Neural cell (in vitro differentiated cells): ENCODE measurements at regions not wholly inside any gene's neighbourhood (a gene's known extent, or its start where the extent isn't known, plus 50 kb on each side); places are given as distances from the start of the nearest gene placed in this dataset.

ENCODE experiments used
- H2AFZ ChIP-seq: fragments of 200-600, 300-800 bp; sonication (generic), shearing (Covaris generic); 2 replicates; pipeline ENCODE4 v1.6.0; 2014; ENCODE audit warnings: low read depth, mild to moderate bottlenecking, antibody characterized with exemption, low read length, moderate library complexity
- H3F3A ChIP-seq: fragments of 200-600 bp; shearing (Covaris generic); 2 replicates; pipeline ENCODE4 v1.6.1; 2016; ENCODE audit warnings: mild to moderate bottlenecking, moderate library complexity, mixed read lengths, antibody characterized with exemption, low read length; ENCODE audit not compliant: insufficient read depth, poor library complexity, severe bottlenecking
- H3K27ac ChIP-seq: fragments of 200-600, 300-800 bp; sonication (generic), shearing (Covaris generic); 2 replicates; pipeline ENCODE4 v1.5.1; 2014; ENCODE audit warnings: mild to moderate bottlenecking, low read length, moderate library complexity
- H3K27me3 ChIP-seq: fragments of 300-800, 200-600 bp; sonication (generic), shearing (Covaris generic); 2 replicates; pipeline ENCODE4 v1.6.0; 2014; ENCODE audit warnings: mild to moderate bottlenecking, low read depth, low read length, moderate library complexity; ENCODE audit not compliant: insufficient read depth
- H3K36me3 ChIP-seq: fragments of 300-800, 200-600 bp; sonication (generic), shearing (Covaris generic); 2 replicates; pipeline ENCODE4 v1.5.1; 2014; ENCODE audit warnings: mild to moderate bottlenecking, antibody characterized with exemption, low read length, moderate library complexity; ENCODE audit not compliant: insufficient read depth
- H3K4me2 ChIP-seq: fragments of 300-800, 200-600 bp; sonication (generic), shearing (Covaris generic); 2 replicates; pipeline ENCODE4 v1.6.0; 2014; ENCODE audit warnings: mild to moderate bottlenecking, low read length
- H3K4me3 ChIP-seq: fragments of 300-800, 200-600 bp; sonication (generic), shearing (Covaris generic); 2 replicates; pipeline ENCODE4 v1.5.1; 2014; ENCODE audit warnings: mild to moderate bottlenecking, low read length, moderate library complexity
- H3K79me2 ChIP-seq: fragments of 200-600 bp; shearing (Covaris generic); replicated peaks from 2 replicates; pipeline ENCODE4 v1.6.0; 2014; ENCODE audit warnings: mild to moderate bottlenecking, low read length, moderate library complexity; ENCODE audit not compliant: insufficient read depth
- H3K9ac ChIP-seq: fragments of 300-800, 200-600 bp; sonication (generic), shearing (Covaris generic); 2 replicates; pipeline ENCODE4 v1.6.1; 2016; ENCODE audit warnings: mild to moderate bottlenecking, low read length, mixed read lengths
- H3K9me2 ChIP-seq: fragments of 200-600 bp; shearing (Covaris generic); 2 replicates; pipeline ENCODE4 v1.6.1; 2016; ENCODE audit warnings: mild to moderate bottlenecking, low read length, mixed read lengths; ENCODE audit not compliant: insufficient read depth
- H3K9me3 ChIP-seq: fragments of 200-600, 300-800 bp; sonication (generic), shearing (Covaris generic); 2 replicates; pipeline ENCODE4 v1.6.1; 2016; ENCODE audit warnings: mild to moderate bottlenecking, mixed run types, low read length, moderate library complexity, mixed read lengths
- H4K20me1 ChIP-seq: fragments of 200-600 bp; shearing (Covaris generic); 2 replicates; pipeline ENCODE4 v1.6.1; 2016; ENCODE audit warnings: mild to moderate bottlenecking, mixed run types; ENCODE audit not compliant: insufficient read depth
- CTCF ChIP-seq: fragments of 450-650 bp; IDR thresholded peaks from 2 replicates; pipeline ENCODE4 v1.5.1; 2014; ENCODE audit warnings: antibody characterized with exemption, mild to moderate bottlenecking, moderate library complexity; ENCODE audit not compliant: poor library complexity, severe bottlenecking
- EP300 ChIP-seq: fragments of 450-650 bp; conservative IDR thresholded peaks from 2 replicates; pipeline ENCODE4 v1.6.1; 2014; ENCODE audit warnings: antibody characterized with exemption, mild to moderate bottlenecking, moderate library complexity; ENCODE audit not compliant: poor library complexity, severe bottlenecking
- EZH2 ChIP-seq: fragments of 200-600, 300-800 bp; shearing (Covaris generic), sonication (generic); IDR thresholded peaks from 2 replicates; pipeline ENCODE4 v1.6.1; 2014; ENCODE audit warnings: antibody characterized with exemption, low read length, borderline replicate concordance, mild to moderate bottlenecking; ENCODE audit not compliant: insufficient read depth, poor library complexity, severe bottlenecking
- MXI1 ChIP-seq: fragments of 450-650 bp; conservative IDR thresholded peaks from 2 replicates; pipeline ENCODE4 v1.6.1; 2014; ENCODE audit warnings: antibody characterized with exemption, mild to moderate bottlenecking; ENCODE audit not compliant: poor library complexity, severe bottlenecking
- POLR2AphosphoS5 ChIP-seq: IDR thresholded peaks from 2 replicates; pipeline ENCODE4 v1.6.1; 2012
- RAD21 ChIP-seq: fragments of 450-650 bp; conservative IDR thresholded peaks from 2 replicates; pipeline ENCODE4 v1.6.1; 2014; ENCODE audit warnings: antibody characterized with exemption, mild to moderate bottlenecking, moderate library complexity
- REST ChIP-seq: IDR thresholded peaks from 2 replicates; pipeline ENCODE4 v1.6.1; 2012; ENCODE audit warnings: borderline replicate concordance
- SMC3 ChIP-seq: fragments of 450-650 bp; conservative IDR thresholded peaks from 2 replicates; pipeline ENCODE4 v1.6.1; 2014; ENCODE audit warnings: antibody characterized with exemption, mild to moderate bottlenecking, moderate library complexity; ENCODE audit not compliant: poor library complexity
- TAF1 ChIP-seq: IDR thresholded peaks from 2 replicates; pipeline ENCODE4 v1.6.1; 2012; ENCODE audit warnings: low read depth

DNA sequence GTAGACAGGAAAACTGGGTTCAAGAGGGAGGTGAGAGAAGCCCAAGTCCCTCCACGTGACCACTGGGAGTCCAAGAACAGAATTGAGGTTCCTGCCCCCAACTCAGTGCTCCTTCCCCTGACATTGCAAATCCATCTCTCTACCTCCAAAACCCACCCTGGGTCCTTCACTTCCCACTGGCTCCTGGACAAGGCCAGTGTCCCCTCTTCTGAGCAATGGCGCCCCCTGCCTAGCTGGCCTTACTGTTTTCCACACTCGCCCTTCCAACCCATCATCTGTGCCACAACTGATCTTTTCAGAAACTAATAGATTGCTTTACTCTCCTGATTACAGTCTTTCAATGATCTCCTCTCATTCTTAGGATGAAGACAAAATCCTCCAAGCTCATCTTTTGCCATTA is 200.3 kb downstream of the ANKRD60 start:
- no peaks in the 10 kb centered on the region for H3K9me3 ChIP-seq
- H3K9me2 ChIP-seq = no peaks in the 10 kb centered on the region
- no peaks in the 10 kb centered on the region for H4K20me1 ChIP-seq
- TF ChIP-seq EP300 = no peak
- no peak for TF ChIP-seq MXI1
- no peak for TF ChIP-seq RAD21
- no peak for TF ChIP-seq TAF1
- TF ChIP-seq EZH2 = no peak
- TF ChIP-seq SMC3 = no peak
- no peak for TF ChIP-seq CTCF
- no peaks in the 10 kb centered on the region for H3F3A ChIP-seq
- H3K9ac ChIP-seq = no peak overlapping the region
- H2AFZ ChIP-seq = no peak overlapping the region
- H3K4me2 ChIP-seq = no peak overlapping the region
- no peak overlapping the region for H3K4me3 ChIP-seq
- no peaks in the 10 kb centered on the region for H3K36me3 ChIP-seq
- no peaks in the 10 kb centered on the region for H3K79me2 ChIP-seq
- H3K27me3 ChIP-seq = no peaks in the 10 kb centered on the region
- H3K27ac ChIP-seq = no peak overlapping the region

DNA sequence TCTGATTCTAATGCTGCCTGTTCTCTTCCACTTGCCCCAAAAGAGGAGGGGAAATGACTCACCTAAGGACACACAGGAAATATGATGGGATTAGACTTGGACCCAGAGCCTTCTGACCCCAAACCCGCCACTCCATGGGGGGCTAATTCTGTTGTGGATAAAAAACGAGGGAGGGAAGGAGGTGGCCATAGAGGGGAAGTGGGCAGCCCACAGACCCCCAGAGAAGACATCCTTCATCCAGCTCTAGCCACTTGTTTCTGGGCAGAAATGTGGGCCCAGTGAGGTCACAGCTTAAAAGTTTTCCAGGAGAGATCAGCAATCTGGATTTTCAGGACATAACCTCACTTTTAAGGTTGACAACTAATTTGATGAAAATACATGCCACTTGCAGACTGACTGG is 202.1 kb downstream of the ANKRD60 start:
- TF ChIP-seq MXI1 = no peak
- TF ChIP-seq CTCF = no peak
- no peak for TF ChIP-seq REST
- TF ChIP-seq EZH2 = no peak
- TF ChIP-seq RAD21 = no peak
- TF ChIP-seq POLR2AphosphoS5 = no peak
- no peak for TF ChIP-seq EP300
- TF ChIP-seq TAF1 = no peak
- TF ChIP-seq SMC3 = no peak
- Histone ChIP-seq H3F3A (no peaks in the 10 kb centered on the region), H2AFZ (no peak overlapping the region), H3K9me2 (no peaks in the 10 kb centered on the region), H3K27ac (no peak overlapping the region), H3K4me3 (no peak overlapping the region), H3K4me2 (no peak overlapping the region), H3K27me3 (no peaks in the 10 kb centered on the region), H4K20me1 (no peaks in the 10 kb centered on the region), H3K79me2 (no peaks in the 10 kb centered on the region), H3K36me3 (no peaks in the 10 kb centered on the region), H3K9ac (no peak overlapping the region), H3K9me3 (no peaks in the 10 kb centered on the region)
